GM21723 (cell line): ENCODE measurements at regions not wholly inside any gene's neighbourhood (a gene's known extent, or its start where the extent isn't known, plus 50 kb on each side); places are given as distances from the start of the nearest gene placed in this dataset.

Source experiments
- ATAC-seq: cut with Tn5 transposase; IDR thresholded peaks from one replicate; pipeline ENCODE4 v1.9.1; 2021; ENCODE audit warnings: mild to moderate bottlenecking, moderate library complexity; ENCODE audit not compliant: unreplicated experiment

- no peak for ATAC-seq
These were observed 311.9 kb upstream of the JARID2 start for GRCh38 chr6:14934013-14934412.

GRCh38 chr6:14934844-14935243 is 311.0 kb upstream of the JARID2 start:
- no peak for ATAC-seq

- no peak for ATAC-seq
These were observed 309.0 kb upstream of the JARID2 start for GRCh38 chr6:14936861-14937260.

- no peak for ATAC-seq
These were observed 302.8 kb upstream of the JARID2 start for GRCh38 chr6:14943116-14943515.

GRCh38 chr6:14944593-14944992 is 301.3 kb upstream of the JARID2 start:
- no peak for ATAC-seq

GRCh38 chr6:14945461-14946185 is 300.2 kb upstream of the JARID2 start:
- no peak for ATAC-seq

GRCh38 chr6:14946753-14947152 is 299.1 kb upstream of the JARID2 start:
- ATAC-seq, result no peak

GRCh38 chr6:14948586-14949245 is 297.2 kb upstream of the JARID2 start:
- ATAC-seq, result no peak

- ATAC-seq, result no peak
These were observed 295.5 kb upstream of the JARID2 start for GRCh38 chr6:14950103-14950969.

GRCh38 chr6:14950970-14951276 is 294.9 kb upstream of the JARID2 start:
- ATAC-seq, result no peak

- no peak for ATAC-seq
These were observed 294.2 kb upstream of the JARID2 start for GRCh38 chr6:14951704-14952103.

- no peak for ATAC-seq
These were observed 292.0 kb upstream of the JARID2 start for GRCh38 chr6:14953836-14954235.

GRCh38 chr6:14957355-14958059 is 288.4 kb upstream of the JARID2 start:
- no peak for ATAC-seq

- ATAC-seq, result no peak
These were observed 286.5 kb upstream of the JARID2 start for GRCh38 chr6:14959324-14959885.

- ATAC-seq, result no peak
These were observed 281.2 kb upstream of the JARID2 start for GRCh38 chr6:14964556-14965270.

- no peak for ATAC-seq
These were observed 280.3 kb upstream of the JARID2 start for GRCh38 chr6:14965424-14966075.

- no peak for ATAC-seq
These were observed 279.6 kb upstream of the JARID2 start for GRCh38 chr6:14966096-14966905.

GRCh38 chr6:14966906-14967711 is 278.8 kb upstream of the JARID2 start:
- no peak for ATAC-seq
